ENCODE measurements at regions not wholly inside any gene's neighbourhood (a gene's known extent, or its start where the extent isn't known, plus 50 kb on each side); places are given as distances from the start of the nearest gene placed in this dataset.

GRCh38 chr14:83455561-83455960 is 1921.9 kb upstream of the SEL1L start:
- no peak for DNase-seq
- no peaks in the 10 kb centered on the region for H3K27me3 ChIP-seq (ENCODE audit: low read length)
- no peaks in the 10 kb centered on the region for H3K79me2 ChIP-seq (ENCODE audit: low read length)
- H4K20me1 ChIP-seq (ENCODE audit: insufficient read depth, low read depth, low read length), result no peaks in the 10 kb centered on the region
- no peak overlapping the region for H3K4me2 ChIP-seq (ENCODE audit: low read depth, low read length, poor library complexity, severe bottlenecking)
- no peak overlapping the region for H3K27ac ChIP-seq (ENCODE audit: low read length)
- no peak overlapping the region for H3K9ac ChIP-seq (ENCODE audit: low read length)
- H3K36me3 ChIP-seq (ENCODE audit: insufficient read depth, low read length), result no peaks in the 10 kb centered on the region; the same call in 1 of the 2 replicates
- H3K4me1 ChIP-seq (ENCODE audit: low read length), result no peaks in the 10 kb centered on the region
- H3K4me3 ChIP-seq (ENCODE audit: low read length), result no peak overlapping the region
- H3K9me3 ChIP-seq (ENCODE audit: low read length), result peaks cover 31% of the 10 kb centered on the region
- no peaks in the 10 kb centered on the region for H3K9me2 ChIP-seq (replicated peaks; ENCODE audit: insufficient read depth, low read length)
- no peak overlapping the region for H2AFZ ChIP-seq (ENCODE audit: low read length)

- Histone ChIP-seq H3K9me2 (replicated peaks; ENCODE audit: insufficient read depth, low read length) (no peaks in the 10 kb centered on the region), H2AFZ (ENCODE audit: low read length) (peak overlapping the region; percentile 63), H3K9me3 (ENCODE audit: low read length) (peaks cover 16% of the 10 kb centered on the region; the same call in 1 of the 2 replicates), H3K27ac (ENCODE audit: low read length) (peak overlapping the region; percentile 47; the same call in 1 of the 2 replicates), H3K4me3 (ENCODE audit: low read length) (peak overlapping the region; percentile 0; the same call in 1 of the 2 replicates), H3K79me2 (ENCODE audit: low read length) (no peaks in the 10 kb centered on the region), H3K27me3 (ENCODE audit: low read length) (no peaks in the 10 kb centered on the region), H4K20me1 (ENCODE audit: insufficient read depth, low read depth, low read length) (no peaks in the 10 kb centered on the region), H3K4me1 (ENCODE audit: low read length) (peaks cover 22% of the 10 kb centered on the region), H3K9ac (ENCODE audit: low read length) (no peak overlapping the region), H3K4me2 (ENCODE audit: low read depth, low read length, poor library complexity, severe bottlenecking) (peak overlapping the region; percentile 7), H3K36me3 (ENCODE audit: insufficient read depth, low read length) (no peaks in the 10 kb centered on the region; the same call in 1 of the 2 replicates)
- DNase-seq, result no peak
Measured at GRCh38 chr14:83461521-83461920, 1927.9 kb upstream of the SEL1L start.

GRCh38 chr14:83462759-83463158 is 1929.1 kb upstream of the SEL1L start:
- DNase-seq, result no peak
- Histone ChIP-seq H3K9me2 (replicated peaks; ENCODE audit: insufficient read depth, low read length) (no peaks in the 10 kb centered on the region), H3K79me2 (ENCODE audit: low read length) (no peaks in the 10 kb centered on the region), H3K4me3 (ENCODE audit: low read length) (no peak overlapping the region), H3K27ac (ENCODE audit: low read length) (peak overlapping the region; percentile 47), H3K9me3 (ENCODE audit: low read length) (peaks cover 16% of the 10 kb centered on the region; the same call in 1 of the 2 replicates), H3K27me3 (ENCODE audit: low read length) (no peaks in the 10 kb centered on the region), H3K36me3 (ENCODE audit: insufficient read depth, low read length) (no peaks in the 10 kb centered on the region; the same call in 1 of the 2 replicates), H3K9ac (ENCODE audit: low read length) (0 out of 2 replicates have a peak overlapping the region, but pooled peaks have one; percentile 2), H4K20me1 (ENCODE audit: insufficient read depth, low read depth, low read length) (no peaks in the 10 kb centered on the region), H3K4me2 (ENCODE audit: low read depth, low read length, poor library complexity, severe bottlenecking) (peak overlapping the region; percentile 7), H3K4me1 (ENCODE audit: low read length) (peaks cover 22% of the 10 kb centered on the region), H2AFZ (ENCODE audit: low read length) (peak overlapping the region; percentile 67; the same call in 1 of the 2 replicates)

- Histone ChIP-seq H3K9ac (ENCODE audit: low read length) (no peak overlapping the region), H3K9me2 (replicated peaks; ENCODE audit: insufficient read depth, low read length) (no peaks in the 10 kb centered on the region), H3K27ac (ENCODE audit: low read length) (peak overlapping the region; percentile 47; the same call in 1 of the 2 replicates), H3K4me2 (ENCODE audit: low read depth, low read length, poor library complexity, severe bottlenecking) (no peak overlapping the region), H3K4me3 (ENCODE audit: low read length) (no peak overlapping the region), H3K4me1 (ENCODE audit: low read length) (peaks cover 22% of the 10 kb centered on the region), H3K27me3 (ENCODE audit: low read length) (no peaks in the 10 kb centered on the region), H3K9me3 (ENCODE audit: low read length) (peaks cover 16% of the 10 kb centered on the region; the same call in 1 of the 2 replicates), H3K36me3 (ENCODE audit: insufficient read depth, low read length) (no peaks in the 10 kb centered on the region; the same call in 1 of the 2 replicates), H2AFZ (ENCODE audit: low read length) (0 out of 2 replicates have a peak overlapping the region, but pooled peaks have one; percentile 67), H3K79me2 (ENCODE audit: low read length) (no peaks in the 10 kb centered on the region), H4K20me1 (ENCODE audit: insufficient read depth, low read depth, low read length) (no peaks in the 10 kb centered on the region)
- DNase-seq, result peak; percentile 96
Measured at GRCh38 chr14:83463500-83464098, 1929.9 kb upstream of the SEL1L start.

- Histone ChIP-seq H3K4me1 (ENCODE audit: low read length) (peaks cover 9% of the 10 kb centered on the region), H3K4me3 (ENCODE audit: low read length) (no peak overlapping the region), H4K20me1 (ENCODE audit: insufficient read depth, low read depth, low read length) (no peaks in the 10 kb centered on the region), H3K79me2 (ENCODE audit: low read length) (no peaks in the 10 kb centered on the region), H3K9me3 (ENCODE audit: low read length) (no peaks in the 10 kb centered on the region), H3K4me2 (ENCODE audit: low read depth, low read length, poor library complexity, severe bottlenecking) (no peak overlapping the region), H2AFZ (ENCODE audit: low read length) (no peak overlapping the region), H3K27ac (ENCODE audit: low read length) (no peak overlapping the region), H3K9ac (ENCODE audit: low read length) (no peak overlapping the region), H3K27me3 (ENCODE audit: low read length) (no peaks in the 10 kb centered on the region), H3K36me3 (ENCODE audit: insufficient read depth, low read length) (no peaks in the 10 kb centered on the region), H3K9me2 (replicated peaks; ENCODE audit: insufficient read depth, low read length) (no peaks in the 10 kb centered on the region)
- DNase-seq, result no peak
Measured at GRCh38 chr14:83467811-83468210, 1934.2 kb upstream of the SEL1L start.

GRCh38 chr14:83470466-83470865 is 1936.8 kb upstream of the SEL1L start:
- H3K9me3 ChIP-seq (ENCODE audit: low read length), result no peaks in the 10 kb centered on the region
- no peak for DNase-seq
- no peaks in the 10 kb centered on the region for H3K36me3 ChIP-seq (ENCODE audit: insufficient read depth, low read length)
- H3K4me3 ChIP-seq (ENCODE audit: low read length), result no peak overlapping the region
- H3K9ac ChIP-seq (ENCODE audit: low read length), result no peak overlapping the region
- H3K79me2 ChIP-seq (ENCODE audit: low read length), result no peaks in the 10 kb centered on the region
- H3K27me3 ChIP-seq (ENCODE audit: low read length), result no peaks in the 10 kb centered on the region
- H2AFZ ChIP-seq (ENCODE audit: low read length), result no peak overlapping the region
- no peaks in the 10 kb centered on the region for H3K4me1 ChIP-seq (ENCODE audit: low read length)
- H3K9me2 ChIP-seq (replicated peaks; ENCODE audit: insufficient read depth, low read length), result no peaks in the 10 kb centered on the region
- H3K27ac ChIP-seq (ENCODE audit: low read length), result no peak overlapping the region
- no peaks in the 10 kb centered on the region for H4K20me1 ChIP-seq (ENCODE audit: insufficient read depth, low read depth, low read length)
- no peak overlapping the region for H3K4me2 ChIP-seq (ENCODE audit: low read depth, low read length, poor library complexity, severe bottlenecking)

GRCh38 chr14:83470959-83471695 is 1937.5 kb upstream of the SEL1L start:
- Histone ChIP-seq H3K36me3 (ENCODE audit: insufficient read depth, low read length) (no peaks in the 10 kb centered on the region), H3K9ac (ENCODE audit: low read length) (no peak overlapping the region), H3K27ac (ENCODE audit: low read length) (no peak overlapping the region), H3K9me2 (replicated peaks; ENCODE audit: insufficient read depth, low read length) (no peaks in the 10 kb centered on the region), H4K20me1 (ENCODE audit: insufficient read depth, low read depth, low read length) (no peaks in the 10 kb centered on the region), H2AFZ (ENCODE audit: low read length) (no peak overlapping the region), H3K4me2 (ENCODE audit: low read depth, low read length, poor library complexity, severe bottlenecking) (no peak overlapping the region), H3K4me3 (ENCODE audit: low read length) (no peak overlapping the region), H3K27me3 (ENCODE audit: low read length) (no peaks in the 10 kb centered on the region), H3K4me1 (ENCODE audit: low read length) (no peaks in the 10 kb centered on the region), H3K79me2 (ENCODE audit: low read length) (no peaks in the 10 kb centered on the region), H3K9me3 (ENCODE audit: low read length) (no peaks in the 10 kb centered on the region)
- DNase-seq, result no peak

- Histone ChIP-seq H3K36me3 (ENCODE audit: insufficient read depth, low read length) (no peaks in the 10 kb centered on the region), H3K9me2 (replicated peaks; ENCODE audit: insufficient read depth, low read length) (no peaks in the 10 kb centered on the region), H3K4me1 (ENCODE audit: low read length) (no peaks in the 10 kb centered on the region), H3K27me3 (ENCODE audit: low read length) (no peaks in the 10 kb centered on the region), H3K4me2 (ENCODE audit: low read depth, low read length, poor library complexity, severe bottlenecking) (no peak overlapping the region), H3K9ac (ENCODE audit: low read length) (no peak overlapping the region), H4K20me1 (ENCODE audit: insufficient read depth, low read depth, low read length) (no peaks in the 10 kb centered on the region), H3K4me3 (ENCODE audit: low read length) (no peak overlapping the region), H2AFZ (ENCODE audit: low read length) (no peak overlapping the region), H3K9me3 (ENCODE audit: low read length) (no peaks in the 10 kb centered on the region), H3K27ac (ENCODE audit: low read length) (no peak overlapping the region), H3K79me2 (ENCODE audit: low read length) (no peaks in the 10 kb centered on the region)
- DNase-seq, result no peak
Measured at GRCh38 chr14:83473416-83474235, 1940.0 kb upstream of the SEL1L start.
